ENCODE measurements at regions not wholly inside any gene's neighbourhood (a gene's known extent, or its start where the extent isn't known, plus 50 kb on each side); places are given as distances from the start of the nearest gene placed in this dataset.

DNA sequence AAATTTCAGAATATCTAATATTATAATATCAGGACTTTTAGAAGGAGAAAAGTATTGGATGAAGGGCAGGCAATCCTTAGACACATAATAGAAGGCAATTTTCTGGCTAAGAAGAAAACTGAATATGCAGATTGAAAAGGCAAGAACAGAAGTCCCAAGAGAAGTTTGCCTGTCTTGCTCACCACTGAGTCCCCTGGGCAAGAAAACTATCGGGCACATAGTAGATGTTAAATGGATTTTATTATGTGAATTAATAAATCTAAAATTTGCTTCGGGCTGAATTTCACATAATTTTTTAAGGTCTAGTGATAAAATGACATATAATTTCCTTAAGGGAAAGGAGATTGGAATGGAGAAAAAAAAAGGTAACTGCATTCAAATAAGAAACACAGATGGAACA is 380.9 kb upstream of the GRM3 start:
- H3K27me3 ChIP-seq (ENCODE audit: insufficient read depth, poor library complexity, severe bottlenecking): peaks cover 3% of the 10 kb centered on the region
- no peak overlapping the region for H3K27ac ChIP-seq (ENCODE audit: poor library complexity, severe bottlenecking)
- ATAC-seq (ENCODE audit: low read depth): no peak
- TF ChIP-seq, protein P1, sequence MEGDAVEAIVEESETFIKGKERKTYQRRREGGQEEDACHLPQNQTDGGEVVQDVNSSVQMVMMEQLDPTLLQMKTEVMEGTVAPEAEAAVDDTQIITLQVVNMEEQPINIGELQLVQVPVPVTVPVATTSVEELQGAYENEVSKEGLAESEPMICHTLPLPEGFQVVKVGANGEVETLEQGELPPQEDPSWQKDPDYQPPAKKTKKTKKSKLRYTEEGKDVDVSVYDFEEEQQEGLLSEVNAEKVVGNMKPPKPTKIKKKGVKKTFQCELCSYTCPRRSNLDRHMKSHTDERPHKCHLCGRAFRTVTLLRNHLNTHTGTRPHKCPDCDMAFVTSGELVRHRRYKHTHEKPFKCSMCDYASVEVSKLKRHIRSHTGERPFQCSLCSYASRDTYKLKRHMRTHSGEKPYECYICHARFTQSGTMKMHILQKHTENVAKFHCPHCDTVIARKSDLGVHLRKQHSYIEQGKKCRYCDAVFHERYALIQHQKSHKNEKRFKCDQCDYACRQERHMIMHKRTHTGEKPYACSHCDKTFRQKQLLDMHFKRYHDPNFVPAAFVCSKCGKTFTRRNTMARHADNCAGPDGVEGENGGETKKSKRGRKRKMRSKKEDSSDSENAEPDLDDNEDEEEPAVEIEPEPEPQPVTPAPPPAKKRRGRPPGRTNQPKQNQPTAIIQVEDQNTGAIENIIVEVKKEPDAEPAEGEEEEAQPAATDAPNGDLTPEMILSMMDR (IDR thresholded peaks at IDR 0.05; ENCODE audit: poor library complexity, severe bottlenecking): no peak
- H3K4me3 ChIP-seq (ENCODE audit: severe bottlenecking): no peak overlapping the region
- no peaks in the 10 kb centered on the region for H3K9me3 ChIP-seq (ENCODE audit: severe bottlenecking)
- H3K4me1 ChIP-seq (ENCODE audit: insufficient read depth, poor library complexity, severe bottlenecking): no peaks in the 10 kb centered on the region
- no peak for DNase-seq (ENCODE audit: low spot score)
- no peaks in the 10 kb centered on the region for H3K36me3 ChIP-seq (ENCODE audit: low read depth)

GRCh38 chr7:86257894-86258293 is 385.8 kb upstream of the GRM3 start:
- Histone ChIP-seq H3K27ac (ENCODE audit: poor library complexity, severe bottlenecking) (no peak overlapping the region), H3K9me3 (ENCODE audit: severe bottlenecking) (no peaks in the 10 kb centered on the region), H3K27me3 (ENCODE audit: insufficient read depth, poor library complexity, severe bottlenecking) (peaks cover 3% of the 10 kb centered on the region), H3K4me1 (ENCODE audit: insufficient read depth, poor library complexity, severe bottlenecking) (no peaks in the 10 kb centered on the region), H3K36me3 (ENCODE audit: low read depth) (no peaks in the 10 kb centered on the region), H3K4me3 (ENCODE audit: severe bottlenecking) (no peak overlapping the region)
- ATAC-seq (ENCODE audit: low read depth) (no peak), DNase-seq (ENCODE audit: low spot score) (no peak)
- TF ChIP-seq, protein P1 (IDR thresholded peaks at IDR 0.05; ENCODE audit: poor library complexity, severe bottlenecking): no peak

GRCh38 chr7:86252406-86252805 is 391.3 kb upstream of the GRM3 start:
- Histone ChIP-seq H3K4me1 (ENCODE audit: insufficient read depth, poor library complexity, severe bottlenecking) (no peaks in the 10 kb centered on the region), H3K9me3 (ENCODE audit: severe bottlenecking) (no peaks in the 10 kb centered on the region), H3K27ac (ENCODE audit: poor library complexity, severe bottlenecking) (no peak overlapping the region), H3K27me3 (ENCODE audit: insufficient read depth, poor library complexity, severe bottlenecking) (no peaks in the 10 kb centered on the region), H3K36me3 (ENCODE audit: low read depth) (no peaks in the 10 kb centered on the region), H3K4me3 (ENCODE audit: severe bottlenecking) (no peak overlapping the region)
- ATAC-seq (ENCODE audit: low read depth): no peak
- DNase-seq (ENCODE audit: low spot score): no peak
- TF ChIP-seq, protein P1 (IDR thresholded peaks at IDR 0.05; ENCODE audit: poor library complexity, severe bottlenecking): no peak

DNA sequence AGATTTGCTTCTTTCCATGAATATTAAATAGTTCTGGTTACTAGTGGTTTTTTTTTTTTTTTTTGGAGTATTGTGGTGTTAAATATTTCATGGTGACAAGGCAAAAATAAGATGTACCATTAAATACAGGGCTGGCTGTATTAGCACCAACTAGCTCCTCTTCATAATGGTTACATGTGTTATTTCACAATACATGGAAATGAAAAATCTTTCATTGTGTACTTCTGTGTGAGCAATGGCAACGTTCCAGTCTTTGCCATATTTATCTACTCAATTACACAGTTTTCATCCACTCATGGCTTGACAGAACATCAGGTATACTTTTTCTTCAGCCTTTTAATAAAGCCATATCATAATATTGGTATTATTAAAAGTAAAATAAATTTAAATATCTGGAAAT is 394.7 kb upstream of the GRM3 start:
- H3K9me3 ChIP-seq (ENCODE audit: severe bottlenecking): no peaks in the 10 kb centered on the region
- DNase-seq (ENCODE audit: low spot score): no peak
- no peak overlapping the region for H3K27ac ChIP-seq (ENCODE audit: poor library complexity, severe bottlenecking)
- no peak for ATAC-seq (ENCODE audit: low read depth)
- H3K4me1 ChIP-seq (ENCODE audit: insufficient read depth, poor library complexity, severe bottlenecking): no peaks in the 10 kb centered on the region
- no peaks in the 10 kb centered on the region for H3K27me3 ChIP-seq (ENCODE audit: insufficient read depth, poor library complexity, severe bottlenecking)
- TF ChIP-seq, protein P1 (IDR thresholded peaks at IDR 0.05; ENCODE audit: poor library complexity, severe bottlenecking): no peak
- H3K36me3 ChIP-seq (ENCODE audit: low read depth): no peaks in the 10 kb centered on the region
- no peak overlapping the region for H3K4me3 ChIP-seq (ENCODE audit: severe bottlenecking)

DNA sequence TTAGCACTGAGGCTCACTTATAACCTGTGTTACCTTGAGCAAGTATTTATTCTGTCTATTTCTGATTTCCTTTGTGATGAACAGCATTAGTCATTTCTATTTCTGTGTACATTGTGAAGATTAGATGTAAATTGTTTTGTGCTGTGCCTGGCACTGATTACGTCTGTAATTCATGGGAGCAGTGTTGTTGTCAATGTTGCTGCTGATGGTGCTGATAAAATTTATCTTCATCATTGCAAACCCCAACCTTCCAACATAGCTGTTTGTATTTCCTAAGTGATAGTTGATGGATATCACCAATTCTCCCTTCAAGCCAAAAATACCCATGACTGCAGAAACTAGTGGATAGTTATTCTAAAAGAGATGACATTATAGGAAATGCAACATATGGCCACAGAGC is 400.5 kb upstream of the GRM3 start:
- H3K9me3 ChIP-seq (ENCODE audit: severe bottlenecking): no peaks in the 10 kb centered on the region
- DNase-seq (ENCODE audit: low spot score) (no peak), ATAC-seq (ENCODE audit: low read depth) (no peak)
- H3K4me3 ChIP-seq (ENCODE audit: severe bottlenecking): no peak overlapping the region
- TF ChIP-seq, protein P1 (IDR thresholded peaks at IDR 0.05; ENCODE audit: poor library complexity, severe bottlenecking): no peak
- H3K36me3 ChIP-seq (ENCODE audit: low read depth): no peaks in the 10 kb centered on the region
- H3K27me3 ChIP-seq (ENCODE audit: insufficient read depth, poor library complexity, severe bottlenecking): no peaks in the 10 kb centered on the region
- H3K4me1 ChIP-seq (ENCODE audit: insufficient read depth, poor library complexity, severe bottlenecking): no peaks in the 10 kb centered on the region
- no peak overlapping the region for H3K27ac ChIP-seq (ENCODE audit: poor library complexity, severe bottlenecking)

Data from RWPE2 (cell line).